ENCODE measurements at regions not wholly inside any gene's neighbourhood (a gene's known extent, or its start where the extent isn't known, plus 50 kb on each side); places are given as distances from the start of the nearest gene placed in this dataset.

GRCh38 chr1:81432059-81432458, 368.7 kb upstream of the ADGRL2 start:
- no peak overlapping the region for H3K4me3 ChIP-seq (ENCODE audit: low read depth, low read length)
- no peak for TF ChIP-seq CTCF (IDR thresholded peaks at IDR 0.05; ENCODE audit: borderline replicate concordance, insufficient read depth, low read depth, low read length)

DNA sequence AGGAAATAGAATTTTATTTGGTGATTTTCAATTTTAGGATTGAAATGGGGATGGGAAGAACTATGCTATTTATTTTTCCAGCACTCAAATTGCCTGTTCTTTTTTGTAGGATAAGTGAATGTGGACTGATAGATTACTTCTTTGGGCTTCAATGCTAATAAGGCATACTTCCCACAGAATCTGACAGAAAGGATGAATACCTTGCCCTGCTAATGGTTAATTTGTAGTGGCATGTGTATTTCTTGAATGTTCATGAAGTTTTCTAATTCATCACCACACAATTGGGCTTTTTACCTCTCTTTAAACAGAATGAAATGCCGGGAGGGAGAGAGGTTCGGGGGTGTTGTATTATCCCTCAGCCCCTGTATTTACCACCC, 369.1 kb upstream of the ADGRL2 start:
- no peak for TF ChIP-seq CTCF (IDR thresholded peaks at IDR 0.05; ENCODE audit: borderline replicate concordance, insufficient read depth, low read depth, low read length)

DNA sequence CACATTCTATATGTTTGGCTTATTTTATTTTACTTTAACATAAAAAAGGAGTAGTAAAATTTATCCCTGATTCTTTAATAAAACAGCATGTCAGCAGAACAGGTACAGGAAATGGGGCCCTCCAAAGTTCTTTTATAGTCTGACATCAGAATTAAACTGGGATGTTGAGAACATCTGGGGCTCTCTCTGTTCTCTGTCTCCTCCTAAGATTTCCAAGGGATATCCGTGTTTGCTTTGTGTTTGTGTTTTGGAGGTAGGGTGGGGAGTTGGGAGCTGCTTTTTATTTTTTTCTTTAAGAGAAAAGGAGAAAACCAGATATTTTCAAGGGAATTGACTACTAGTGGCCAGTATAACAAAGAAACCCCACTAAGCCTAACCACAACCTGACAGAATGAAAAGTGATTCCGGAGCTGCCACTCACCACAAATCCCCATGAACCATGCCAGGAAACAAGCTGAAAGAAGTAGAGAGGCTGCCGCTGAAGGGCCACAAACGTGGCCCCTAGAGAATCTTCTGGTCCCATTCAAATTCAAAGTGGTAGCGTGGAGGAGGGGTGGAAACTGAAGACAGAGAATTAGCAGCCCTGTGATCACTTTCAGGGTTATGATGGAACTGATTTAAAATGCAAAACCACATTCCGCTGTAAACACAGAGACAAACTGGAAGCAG, 369.6 kb upstream of the ADGRL2 start:
- no peak overlapping the region for H3K4me3 ChIP-seq (ENCODE audit: low read depth, low read length)
- no peak for TF ChIP-seq CTCF (IDR thresholded peaks at IDR 0.05; ENCODE audit: borderline replicate concordance, insufficient read depth, low read depth, low read length)

More for the DNA sequence above, 369.1 kb upstream of the ADGRL2 start:
- H3K4me3 ChIP-seq (ENCODE audit: low read depth, low read length) = no peak overlapping the region

- no peak for TF ChIP-seq CTCF (IDR thresholded peaks at IDR 0.05; ENCODE audit: borderline replicate concordance, insufficient read depth, low read depth, low read length)
- H3K4me3 ChIP-seq (ENCODE audit: low read depth, low read length) = no peak overlapping the region
Observed at GRCh38 chr1:81430236-81430938, 370.3 kb upstream of the ADGRL2 start.

- no peak for TF ChIP-seq CTCF (IDR thresholded peaks at IDR 0.05; ENCODE audit: borderline replicate concordance, insufficient read depth, low read depth, low read length)
- no peak overlapping the region for H3K4me3 ChIP-seq (ENCODE audit: low read depth, low read length)
Observed at GRCh38 chr1:81428998-81429397, 371.7 kb upstream of the ADGRL2 start.

- no peak for TF ChIP-seq CTCF (IDR thresholded peaks at IDR 0.05; ENCODE audit: borderline replicate concordance, insufficient read depth, low read depth, low read length)
- no peak overlapping the region for H3K4me3 ChIP-seq (ENCODE audit: low read depth, low read length)
Observed at GRCh38 chr1:81424816-81425215, 375.9 kb upstream of the ADGRL2 start.

DNA sequence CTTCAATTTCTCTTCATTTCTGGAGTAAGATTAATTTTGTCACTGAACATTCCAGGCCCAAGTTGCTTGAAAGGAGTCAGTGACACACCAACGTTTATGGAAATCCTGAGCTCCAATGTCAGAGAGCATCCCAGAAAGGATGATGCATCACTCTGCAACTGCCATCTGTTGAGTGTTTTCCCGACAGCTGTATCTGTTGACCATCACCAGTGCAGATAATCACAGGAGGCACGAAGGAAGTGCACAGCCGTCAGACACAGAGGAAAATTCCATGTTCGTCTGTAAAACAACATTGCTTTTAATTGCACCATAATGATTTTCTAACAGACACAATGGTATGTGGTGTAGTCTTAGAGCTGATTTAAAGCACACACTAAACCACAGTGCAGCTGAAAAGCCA, 376.7 kb upstream of the ADGRL2 start:
- no peak for TF ChIP-seq CTCF (IDR thresholded peaks at IDR 0.05; ENCODE audit: borderline replicate concordance, insufficient read depth, low read depth, low read length)
- no peak overlapping the region for H3K4me3 ChIP-seq (ENCODE audit: low read depth, low read length)

Data from GM12875 (cell line).